Mucosa of descending colon (tissue), 3 donors: ENCODE measurements at regions not wholly inside any gene's neighbourhood (a gene's known extent, or its start where the extent isn't known, plus 50 kb on each side); places are given as distances from the start of the nearest gene placed in this dataset.

Source experiments
- ATAC-seq: fragments of 200-7000 bp; cut with Tn5 transposase; one replicate; pipeline ENCODE4 v1.9.1; 2020; ENCODE audit warnings: mild to moderate bottlenecking, moderate library complexity
- DNase-seq, 3 donors: peaks; one replicate each; pipeline ENCODE4 v3.0.0-alpha.2; 2020
- H3K36me3 ChIP-seq: fragments of 200-600 bp; one replicate; pipeline ENCODE4 v1.8.0; 2021; ENCODE audit warnings: low read depth, mild to moderate bottlenecking
- H3K4me1 ChIP-seq: fragments of 200-600 bp; one replicate; pipeline ENCODE4 v1.8.0; 2021; ENCODE audit warnings: low read depth, mild to moderate bottlenecking
- H3K4me3 ChIP-seq: fragments of 200-600 bp; one replicate; pipeline ENCODE4 v1.8.0; 2021; ENCODE audit warnings: mild to moderate bottlenecking
- H3K9me3 ChIP-seq: fragments of 200-600 bp; one replicate; pipeline ENCODE4 v1.8.0; 2021; ENCODE audit warnings: mild to moderate bottlenecking
- CTCF ChIP-seq: fragments of 200-600 bp; IDR thresholded peaks from one replicate; pipeline ENCODE4 v1.8.0; 2022; ENCODE audit warnings: antibody characterized with exemption, mild to moderate bottlenecking
- intact Hi-C, 2 donors: fragments of 100-400 bp; cut with DNase I in 1 of 2; cut with micrococcal nuclease in 1 of 2; formaldehyde crosslinking; loops; one replicate each; pipeline versions ENCODE4 v1.11.0 to v1.11.1; 2022; cut with DNase I, micrococcal nuclease
- donor health status: DM: no; HTN: no; CAD: no; lungs with moderate emphysema.
- donor health status: DM: no; HTN: no; CAD: no.
- donor health status: DM: no; HTN: yes; CAD: no.

GRCh38 chr1:175820456-175821025 lies 77.1 kb upstream of the TNR start:
- intact Hi-C loops = no loop called here
- H3K4me3 ChIP-seq = no peak overlapping the region
- ATAC-seq (no peak), DNase-seq (no peak)
- no peaks in the 10 kb centered on the region for H3K36me3 ChIP-seq
- H3K4me1 ChIP-seq = no peaks in the 10 kb centered on the region
- H3K9me3 ChIP-seq = no peaks in the 10 kb centered on the region
- no peak for TF ChIP-seq CTCF

GRCh38 chr1:175818929-175819328 lies 75.5 kb upstream of the TNR start:
- no peak for DNase-seq
- no peak for TF ChIP-seq CTCF
- intact Hi-C loops = no loop called here
- no peaks in the 10 kb centered on the region for H3K9me3 ChIP-seq
- H3K4me1 ChIP-seq = no peaks in the 10 kb centered on the region
- no peak overlapping the region for H3K4me3 ChIP-seq
- H3K36me3 ChIP-seq = no peaks in the 10 kb centered on the region
- ATAC-seq = no peak

GRCh38 chr1:175817445-175817844 lies 74.0 kb upstream of the TNR start:
- intact Hi-C loops = no loop called here
- TF ChIP-seq CTCF = no peak

GRCh38 chr1:175814885-175815284 lies 71.5 kb upstream of the TNR start:
- Histone ChIP-seq H3K4me1 (no peaks in the 10 kb centered on the region), H3K9me3 (no peaks in the 10 kb centered on the region), H3K36me3 (no peaks in the 10 kb centered on the region), H3K4me3 (no peak overlapping the region)
- DNase-seq = no peak
- ATAC-seq = no peak
- no peak for TF ChIP-seq CTCF
- intact Hi-C loops = no loop called here

More at GRCh38 chr1:175817445-175817844, 74.0 kb upstream of the TNR start:
- no peaks in the 10 kb centered on the region for H3K9me3 ChIP-seq
- DNase-seq = no peak
- H3K36me3 ChIP-seq = no peaks in the 10 kb centered on the region
- no peaks in the 10 kb centered on the region for H3K4me1 ChIP-seq
- no peak for ATAC-seq
- H3K4me3 ChIP-seq = no peak overlapping the region

GRCh38 chr1:175812936-175813335 lies 69.5 kb upstream of the TNR start:
- Histone ChIP-seq H3K9me3 (no peaks in the 10 kb centered on the region), H3K36me3 (no peaks in the 10 kb centered on the region), H3K4me3 (no peak overlapping the region), H3K4me1 (no peaks in the 10 kb centered on the region)
- no peak for TF ChIP-seq CTCF
- ATAC-seq (no peak), DNase-seq (no peak)
- intact Hi-C loops = no loop called here

- no peaks in the 10 kb centered on the region for H3K9me3 ChIP-seq
- no peaks in the 10 kb centered on the region for H3K36me3 ChIP-seq
- H3K4me1 ChIP-seq = no peaks in the 10 kb centered on the region
- ATAC-seq (no peak), DNase-seq (no peak)
- H3K4me3 ChIP-seq = no peak overlapping the region
- no peak for TF ChIP-seq CTCF
- intact Hi-C loops = no loop called here
Observed at GRCh38 chr1:175810305-175810704, 66.9 kb upstream of the TNR start.
